NT2/D1 (cell line): ENCODE measurements at regions not wholly inside any gene's neighbourhood (a gene's known extent, or its start where the extent isn't known, plus 50 kb on each side); places are given as distances from the start of the nearest gene placed in this dataset.

ENCODE experiments used
- SUZ12 ChIP-seq: IDR thresholded peaks from 2 replicates; pipeline ENCODE4 v1.6.1; 2011; ENCODE audit not compliant: insufficient read length, insufficient read depth; ENCODE audit errors: extremely low read depth
- YY1 ChIP-seq: IDR thresholded peaks from 2 replicates; pipeline ENCODE4 v1.6.1; 2011; ENCODE audit not compliant: insufficient read length, insufficient read depth

GRCh38 chr9:119898316-119898715 is 529.1 kb upstream of the BRINP1 start:
- TF ChIP-seq YY1 (no peak), SUZ12 (no peak)
